ENCODE measurements at regions not wholly inside any gene's neighbourhood (a gene's known extent, or its start where the extent isn't known, plus 50 kb on each side); places are given as distances from the start of the nearest gene placed in this dataset.

DNA sequence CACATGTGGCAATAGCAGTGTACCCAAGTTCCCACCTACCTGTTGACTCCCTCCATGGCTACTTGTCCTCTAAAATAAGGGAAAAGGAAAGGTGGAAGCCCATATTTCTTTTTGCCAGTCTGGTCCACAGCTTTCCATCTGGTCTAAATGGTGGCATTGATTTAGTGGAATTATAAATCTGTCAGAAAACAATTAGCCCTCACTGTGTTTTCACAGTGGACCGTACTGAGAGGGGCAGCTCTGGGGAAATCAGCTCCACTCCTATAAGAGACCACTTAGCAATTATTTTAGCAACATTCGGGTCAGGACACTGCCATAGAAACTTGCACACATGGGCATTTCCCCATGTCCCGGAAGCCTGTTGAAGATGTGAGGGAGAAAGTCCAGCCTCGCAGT, 653.4 kb upstream of the MARCKS start (continued):
- TF ChIP-seq CTCF (IDR thresholded peaks at IDR 0.05) (no peak), ELF1 (IDR thresholded peaks at IDR 0.05) (no peak), POLR2AphosphoS5 (IDR thresholded peaks at IDR 0.05; ENCODE audit: low read depth, low read length) (no peak), NFIC (IDR thresholded peaks at IDR 0.05; ENCODE audit: borderline replicate concordance) (no peak), RAD21 (IDR thresholded peaks at IDR 0.05; ENCODE audit: low read length) (no peak), GATA2 (CRISPR knock-in tag; IDR thresholded peaks at IDR 0.05) (no peak), SIN3A (IDR thresholded peaks at IDR 0.05; ENCODE audit: borderline replicate concordance, low read depth, low read length) (no peak), RCOR1 (IDR thresholded peaks at IDR 0.05; ENCODE audit: low read length) (no peak), REST (IDR thresholded peaks at IDR 0.05; ENCODE audit: low read depth, low read length) (no peak), FOSL2 (IDR thresholded peaks at IDR 0.05; ENCODE audit: borderline replicate concordance, low read depth) (no peak)

GRCh38 chr6:113205553-113205952, 651.6 kb upstream of the MARCKS start:
- Histone ChIP-seq H3K4me1 (ENCODE audit: control insufficient read depth in 1 of 2, insufficient read depth in 2 of 2, low read depth in 1 of 2, low read length in 1 of 2) (no peaks in the 10 kb centered on the region), H4K20me1 (ENCODE audit: insufficient read depth) (no peaks in the 10 kb centered on the region), H3K4me3 (ENCODE audit: low read depth in 2 of 2, low read length in 1 of 2) (no peak overlapping the region), H3K27ac (ENCODE audit: low read depth in 2 of 2, low read length in 1 of 2) (no peak overlapping the region), H3K4me2 (no peak overlapping the region), H3F3A (replicated peaks; ENCODE audit: insufficient read depth) (no peaks in the 10 kb centered on the region), H3K36me3 (replicated peaks in 1 of 2; ENCODE audit: control insufficient read depth in 1 of 2, insufficient read depth in 2 of 2, low read length in 1 of 2) (no peaks in the 10 kb centered on the region), H3K9me3 (no peaks in the 10 kb centered on the region; the same call in 1 of the 2 replicates), H3K79me2 (ENCODE audit: insufficient read depth) (no peaks in the 10 kb centered on the region), H3K27me3 (ENCODE audit: insufficient read depth) (no peaks in the 10 kb centered on the region), H3K9ac (no peak overlapping the region), H2AFZ (ENCODE audit: low read depth) (peak overlapping the region; percentile 72), H3K9me2 (no peaks in the 10 kb centered on the region)
- ChIA-PET CTCF (no interaction called here), POLR2A (no interaction called here)
- 43% methylated on average over 1 of the region's 1 CpG for WGBS (ENCODE audit: low lambda C conversion rate)
- TF ChIP-seq ELF1 (IDR thresholded peaks at IDR 0.05) (no peak), PBX3 (IDR thresholded peaks at IDR 0.05) (no peak), MEF2A (IDR thresholded peaks at IDR 0.05; ENCODE audit: borderline replicate concordance, low read depth) (no peak), POLR2AphosphoS5 (IDR thresholded peaks at IDR 0.05; ENCODE audit: low read depth, low read length) (no peak), MXI1 (IDR thresholded peaks at IDR 0.05; ENCODE audit: low read depth, low read length) (no peak), SMC3 (IDR thresholded peaks at IDR 0.05; ENCODE audit: low read depth, low read length) (no peak), NRF1 (IDR thresholded peaks at IDR 0.05; ENCODE audit: low read depth, low read length) (no peak), TCF12 (IDR thresholded peaks at IDR 0.05) (no peak), FOSL2 (IDR thresholded peaks at IDR 0.05; ENCODE audit: borderline replicate concordance, low read depth) (no peak), CTCF (IDR thresholded peaks at IDR 0.05) (no peak), FOXJ3 (CRISPR knock-in tag; IDR thresholded peaks at IDR 0.05) (no peak), RCOR1 (IDR thresholded peaks at IDR 0.05; ENCODE audit: low read length) (no peak), JUND (IDR thresholded peaks at IDR 0.05) (no peak)
- no peak for DNase-seq

Measured in SK-N-SH (cell line).